ENCODE measurements at regions not wholly inside any gene's neighbourhood (a gene's known extent, or its start where the extent isn't known, plus 50 kb on each side); places are given as distances from the start of the nearest gene placed in this dataset.

DNA sequence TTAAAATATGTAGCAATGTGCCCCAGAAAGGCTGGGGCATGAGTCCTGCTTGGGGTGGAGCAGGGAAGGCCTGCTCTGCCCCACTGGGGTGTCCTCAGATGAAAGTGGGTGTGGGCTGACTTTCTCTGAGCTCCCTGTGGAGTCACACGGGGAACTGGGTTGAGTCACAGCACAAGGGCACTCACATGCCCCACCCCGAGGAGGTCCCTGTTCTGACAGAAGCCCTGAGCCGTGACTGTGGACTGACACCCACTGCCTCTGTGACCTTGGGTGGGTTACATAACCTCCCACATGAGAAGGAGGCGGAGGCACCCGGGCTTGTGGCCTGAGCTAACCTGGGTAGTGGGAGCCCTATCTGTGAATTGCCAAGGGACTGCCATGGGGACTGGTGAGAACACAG, 52.5 kb upstream of the TINAGL1 start:
- peaks cover 4% of the 10 kb centered on the region for H3K27me3 Mint-ChIP-seq (ENCODE audit: low read depth)
- H3K9me3 Mint-ChIP-seq = peaks cover 3% of the 10 kb centered on the region
- no peaks in the 10 kb centered on the region for H3K36me3 Mint-ChIP-seq (ENCODE audit: low read depth)
- H3K4me1 Mint-ChIP-seq = no peaks in the 10 kb centered on the region
- H3K4me3 Mint-ChIP-seq = no peak overlapping the region
- TF ChIP-seq, protein P1, sequence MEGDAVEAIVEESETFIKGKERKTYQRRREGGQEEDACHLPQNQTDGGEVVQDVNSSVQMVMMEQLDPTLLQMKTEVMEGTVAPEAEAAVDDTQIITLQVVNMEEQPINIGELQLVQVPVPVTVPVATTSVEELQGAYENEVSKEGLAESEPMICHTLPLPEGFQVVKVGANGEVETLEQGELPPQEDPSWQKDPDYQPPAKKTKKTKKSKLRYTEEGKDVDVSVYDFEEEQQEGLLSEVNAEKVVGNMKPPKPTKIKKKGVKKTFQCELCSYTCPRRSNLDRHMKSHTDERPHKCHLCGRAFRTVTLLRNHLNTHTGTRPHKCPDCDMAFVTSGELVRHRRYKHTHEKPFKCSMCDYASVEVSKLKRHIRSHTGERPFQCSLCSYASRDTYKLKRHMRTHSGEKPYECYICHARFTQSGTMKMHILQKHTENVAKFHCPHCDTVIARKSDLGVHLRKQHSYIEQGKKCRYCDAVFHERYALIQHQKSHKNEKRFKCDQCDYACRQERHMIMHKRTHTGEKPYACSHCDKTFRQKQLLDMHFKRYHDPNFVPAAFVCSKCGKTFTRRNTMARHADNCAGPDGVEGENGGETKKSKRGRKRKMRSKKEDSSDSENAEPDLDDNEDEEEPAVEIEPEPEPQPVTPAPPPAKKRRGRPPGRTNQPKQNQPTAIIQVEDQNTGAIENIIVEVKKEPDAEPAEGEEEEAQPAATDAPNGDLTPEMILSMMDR (IDR thresholded peaks at IDR 0.05; ENCODE audit: unreplicated experiment in 3 of 3) = no peak
- H3K27ac Mint-ChIP-seq = no peak overlapping the region

DNA sequence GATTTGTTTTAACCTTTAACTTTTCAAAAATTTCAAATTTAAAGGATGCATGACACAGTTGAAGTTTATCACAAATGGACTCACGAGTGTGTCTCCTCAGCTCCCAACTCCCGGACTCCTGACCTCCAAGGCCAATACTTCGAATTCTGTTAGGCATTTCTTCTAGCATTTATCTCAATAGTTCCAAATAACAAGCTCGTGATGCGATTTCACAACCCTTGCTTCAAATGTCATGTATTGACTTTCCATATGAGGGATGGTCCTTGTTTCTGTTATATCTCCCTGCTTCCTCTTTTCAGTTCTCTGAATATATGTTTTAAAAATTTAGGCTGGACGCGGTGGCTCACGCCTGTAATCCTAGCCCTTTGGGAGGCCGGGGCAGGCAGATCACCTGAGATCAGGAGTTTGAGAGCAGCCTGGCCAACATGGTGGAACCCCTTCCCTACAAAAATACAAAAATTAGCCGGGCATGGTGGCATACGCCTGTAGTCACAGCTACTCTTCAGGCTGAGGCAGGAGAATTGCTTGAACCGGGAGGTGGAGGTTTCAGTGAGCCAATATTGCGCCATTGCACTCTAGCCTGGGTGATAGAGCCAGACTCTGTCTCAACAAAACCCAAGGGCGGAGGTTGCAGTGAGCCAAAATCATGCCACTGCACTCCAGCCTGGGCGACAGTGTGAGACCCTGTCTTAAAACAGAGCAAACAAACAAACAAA, 52.0 kb upstream of the TINAGL1 start:
- Mint-ChIP-seq H3K27me3 (ENCODE audit: low read depth) (peaks cover 4% of the 10 kb centered on the region), H3K27ac (no peak overlapping the region), H3K36me3 (ENCODE audit: low read depth) (no peaks in the 10 kb centered on the region), H3K9me3 (peaks cover 3% of the 10 kb centered on the region), H3K4me3 (no peak overlapping the region), H3K4me1 (no peaks in the 10 kb centered on the region)
- TF ChIP-seq, protein P1 (IDR thresholded peaks at IDR 0.05; ENCODE audit: unreplicated experiment in 3 of 3) = no peak

Measured in nephron (organoid).